IPS-18a (cell line): ENCODE measurements at regions not wholly inside any gene's neighbourhood (a gene's known extent, or its start where the extent isn't known, plus 50 kb on each side); places are given as distances from the start of the nearest gene placed in this dataset.

Experiments
- H3K27ac ChIP-seq: one replicate; pipeline ENCODE4 v1.5.1; 2013; ENCODE audit warnings: low read length
- H3K27me3 ChIP-seq: one replicate; pipeline ENCODE4 v1.6.1; 2013; ENCODE audit warnings: mild to moderate bottlenecking, low read length; ENCODE audit not compliant: control insufficient read depth, insufficient read depth
- H3K36me3 ChIP-seq: one replicate; pipeline ENCODE4 v1.6.1; 2013; ENCODE audit warnings: low read depth, low read length; ENCODE audit not compliant: control insufficient read depth
- H3K4me1 ChIP-seq: one replicate; pipeline ENCODE4 v1.6.1; 2013; ENCODE audit warnings: low read depth, low read length; ENCODE audit not compliant: control insufficient read depth
- H3K4me3 ChIP-seq: one replicate; pipeline ENCODE4 v1.5.1; 2013; ENCODE audit warnings: low read length
- H3K9ac ChIP-seq: one replicate; pipeline ENCODE4 v1.6.1; 2013; ENCODE audit warnings: mild to moderate bottlenecking, low read length, moderate library complexity
- H3K9me3 ChIP-seq: one replicate; pipeline ENCODE4 v1.6.1; 2013; ENCODE audit warnings: low read depth, low read length; ENCODE audit not compliant: control insufficient read depth

- Histone ChIP-seq H3K9me3 (no peaks in the 10 kb centered on the region), H3K27me3 (no peaks in the 10 kb centered on the region), H3K36me3 (no peaks in the 10 kb centered on the region), H3K4me3 (no peak overlapping the region), H3K27ac (no peak overlapping the region), H3K4me1 (peaks cover 24% of the 10 kb centered on the region), H3K9ac (no peak overlapping the region)
Observed at GRCh38 chr3:110389005-110389404, 682.6 kb upstream of the NECTIN3 start.

- peaks cover 24% of the 10 kb centered on the region for H3K4me1 ChIP-seq
- H3K36me3 ChIP-seq, result no peaks in the 10 kb centered on the region
- no peak overlapping the region for H3K27ac ChIP-seq
- H3K9me3 ChIP-seq, result no peaks in the 10 kb centered on the region
- no peaks in the 10 kb centered on the region for H3K27me3 ChIP-seq
- H3K4me3 ChIP-seq, result no peak overlapping the region
- no peak overlapping the region for H3K9ac ChIP-seq
Observed at GRCh38 chr3:110390372-110390771, 681.2 kb upstream of the NECTIN3 start.

GRCh38 chr3:110391042-110391441, 680.6 kb upstream of the NECTIN3 start:
- H3K27me3 ChIP-seq, result no peaks in the 10 kb centered on the region
- H3K27ac ChIP-seq, result no peak overlapping the region
- H3K9ac ChIP-seq, result no peak overlapping the region
- no peaks in the 10 kb centered on the region for H3K9me3 ChIP-seq
- H3K4me1 ChIP-seq, result peaks cover 24% of the 10 kb centered on the region
- no peak overlapping the region for H3K4me3 ChIP-seq
- no peaks in the 10 kb centered on the region for H3K36me3 ChIP-seq

GRCh38 chr3:110391640-110392395, 679.8 kb upstream of the NECTIN3 start:
- H3K27ac ChIP-seq, result no peak overlapping the region
- no peak overlapping the region for H3K4me3 ChIP-seq

GRCh38 chr3:110393941-110394340, 677.7 kb upstream of the NECTIN3 start:
- H3K4me1 ChIP-seq, result peaks cover 24% of the 10 kb centered on the region
- H3K9ac ChIP-seq, result no peak overlapping the region
- no peaks in the 10 kb centered on the region for H3K9me3 ChIP-seq
- no peaks in the 10 kb centered on the region for H3K36me3 ChIP-seq
- no peak overlapping the region for H3K27ac ChIP-seq
- H3K27me3 ChIP-seq, result no peaks in the 10 kb centered on the region
- no peak overlapping the region for H3K4me3 ChIP-seq

More at GRCh38 chr3:110391640-110392395, 679.8 kb upstream of the NECTIN3 start:
- no peak overlapping the region for H3K9ac ChIP-seq
- H3K9me3 ChIP-seq, result no peaks in the 10 kb centered on the region
- peaks cover 24% of the 10 kb centered on the region for H3K4me1 ChIP-seq
- no peaks in the 10 kb centered on the region for H3K27me3 ChIP-seq
- no peaks in the 10 kb centered on the region for H3K36me3 ChIP-seq

- H3K9me3 ChIP-seq, result no peaks in the 10 kb centered on the region
- no peaks in the 10 kb centered on the region for H3K27me3 ChIP-seq
- no peak overlapping the region for H3K9ac ChIP-seq
- no peak overlapping the region for H3K27ac ChIP-seq
- H3K36me3 ChIP-seq, result no peaks in the 10 kb centered on the region
- no peak overlapping the region for H3K4me3 ChIP-seq
- H3K4me1 ChIP-seq, result peaks cover 3% of the 10 kb centered on the region
Observed at GRCh38 chr3:110397115-110397514, 674.5 kb upstream of the NECTIN3 start.

GRCh38 chr3:110400315-110400714, 671.3 kb upstream of the NECTIN3 start:
- Histone ChIP-seq H3K27me3 (no peaks in the 10 kb centered on the region), H3K4me1 (no peaks in the 10 kb centered on the region), H3K9ac (no peak overlapping the region), H3K36me3 (no peaks in the 10 kb centered on the region), H3K9me3 (no peaks in the 10 kb centered on the region), H3K27ac (no peak overlapping the region), H3K4me3 (no peak overlapping the region)

- H3K4me3 ChIP-seq, result no peak overlapping the region
- H3K36me3 ChIP-seq, result no peaks in the 10 kb centered on the region
- no peak overlapping the region for H3K27ac ChIP-seq
- no peaks in the 10 kb centered on the region for H3K9me3 ChIP-seq
- no peak overlapping the region for H3K9ac ChIP-seq
- H3K4me1 ChIP-seq, result no peaks in the 10 kb centered on the region
- no peaks in the 10 kb centered on the region for H3K27me3 ChIP-seq
Observed at GRCh38 chr3:110405830-110406585, 665.6 kb upstream of the NECTIN3 start.

GRCh38 chr3:110413266-110413665, 658.4 kb upstream of the NECTIN3 start:
- H3K36me3 ChIP-seq, result no peaks in the 10 kb centered on the region
- no peak overlapping the region for H3K27ac ChIP-seq
- H3K9ac ChIP-seq, result no peak overlapping the region
- no peaks in the 10 kb centered on the region for H3K4me1 ChIP-seq
- no peaks in the 10 kb centered on the region for H3K9me3 ChIP-seq
- H3K27me3 ChIP-seq, result no peaks in the 10 kb centered on the region
- no peak overlapping the region for H3K4me3 ChIP-seq

GRCh38 chr3:110413807-110414748, 657.5 kb upstream of the NECTIN3 start:
- Histone ChIP-seq H3K4me3 (no peak overlapping the region), H3K27ac (no peak overlapping the region), H3K9me3 (no peaks in the 10 kb centered on the region), H3K4me1 (no peaks in the 10 kb centered on the region), H3K36me3 (no peaks in the 10 kb centered on the region), H3K27me3 (no peaks in the 10 kb centered on the region), H3K9ac (no peak overlapping the region)

- Histone ChIP-seq H3K4me1 (no peaks in the 10 kb centered on the region), H3K36me3 (no peaks in the 10 kb centered on the region), H3K27me3 (no peaks in the 10 kb centered on the region), H3K27ac (no peak overlapping the region), H3K9ac (no peak overlapping the region), H3K9me3 (no peaks in the 10 kb centered on the region), H3K4me3 (no peak overlapping the region)
Observed at GRCh38 chr3:110414855-110415254, 656.8 kb upstream of the NECTIN3 start.
